ENCODE measurements at regions not wholly inside any gene's neighbourhood (a gene's known extent, or its start where the extent isn't known, plus 50 kb on each side); places are given as distances from the start of the nearest gene placed in this dataset.

GRCh38 chr2:239669181-239669898 is 268.5 kb upstream of the HDAC4 start:
- no peak for DNase-seq (ENCODE audit: low read depth in 2 of 2)

GRCh38 chr2:239668651-239669050 is 267.8 kb upstream of the HDAC4 start:
- no peaks in the 10 kb centered on the region for H3K27me3 ChIP-seq (ENCODE audit: control insufficient read depth, insufficient read depth, low read length)
- no peak for DNase-seq (ENCODE audit: low read depth in 2 of 2)
- no peaks in the 10 kb centered on the region for H3K36me3 ChIP-seq (ENCODE audit: control insufficient read depth, insufficient read depth, low read length)
- H3K79me2 ChIP-seq (ENCODE audit: control insufficient read depth, insufficient read depth, low read length): no peaks in the 10 kb centered on the region
- no peak overlapping the region for H3K27ac ChIP-seq (ENCODE audit: insufficient read depth, low read length)
- no peak overlapping the region for H3K9ac ChIP-seq (ENCODE audit: insufficient read depth, low read length)
- no peaks in the 10 kb centered on the region for H3K9me3 ChIP-seq (ENCODE audit: control insufficient read depth, insufficient read depth, low read depth, low read length)
- no peak overlapping the region for H2AFZ ChIP-seq (ENCODE audit: low read length)
- H3K4me2 ChIP-seq (ENCODE audit: extremely low read depth, insufficient read depth, low read length): no peak overlapping the region
- no peaks in the 10 kb centered on the region for H4K20me1 ChIP-seq (ENCODE audit: control insufficient read depth, extremely low read depth, insufficient read depth, low read length)
- H3K4me3 ChIP-seq (replicated peaks in 1 of 4; ENCODE audit: control extremely low read depth in 1 of 4, insufficient read depth in 1 of 4, low read depth in 3 of 4, low read length in 4 of 4): no peak overlapping the region
- no peaks in the 10 kb centered on the region for H3K4me1 ChIP-seq (ENCODE audit: control insufficient read depth, extremely low read depth, insufficient read depth, low read length)
- TF ChIP-seq EZH2 (IDR thresholded peaks at IDR 0.05; ENCODE audit: low read length, missing control alignments) (no peak), CTCF (conservative IDR thresholded peaks at IDR 0.05 in 1 of 2, IDR thresholded peaks at IDR 0.05 in 1 of 2; ENCODE audit: low read depth in 1 of 2, low read length in 2 of 2) (no peak)

More at GRCh38 chr2:239669181-239669898, 268.5 kb upstream of the HDAC4 start:
- Histone ChIP-seq H3K4me2 (ENCODE audit: extremely low read depth, insufficient read depth, low read length) (no peak overlapping the region), H2AFZ (ENCODE audit: low read length) (no peak overlapping the region), H3K27me3 (ENCODE audit: control insufficient read depth, insufficient read depth, low read length) (no peaks in the 10 kb centered on the region), H3K9ac (ENCODE audit: insufficient read depth, low read length) (no peak overlapping the region), H4K20me1 (ENCODE audit: control insufficient read depth, extremely low read depth, insufficient read depth, low read length) (no peaks in the 10 kb centered on the region), H3K27ac (ENCODE audit: insufficient read depth, low read length) (no peak overlapping the region), H3K79me2 (ENCODE audit: control insufficient read depth, insufficient read depth, low read length) (no peaks in the 10 kb centered on the region), H3K4me3 (replicated peaks in 1 of 4; ENCODE audit: control extremely low read depth in 1 of 4, insufficient read depth in 1 of 4, low read depth in 3 of 4, low read length in 4 of 4) (no peak overlapping the region), H3K36me3 (ENCODE audit: control insufficient read depth, insufficient read depth, low read length) (no peaks in the 10 kb centered on the region), H3K4me1 (ENCODE audit: control insufficient read depth, extremely low read depth, insufficient read depth, low read length) (no peaks in the 10 kb centered on the region), H3K9me3 (ENCODE audit: control insufficient read depth, insufficient read depth, low read depth, low read length) (no peaks in the 10 kb centered on the region)
- TF ChIP-seq CTCF (conservative IDR thresholded peaks at IDR 0.05 in 1 of 2, IDR thresholded peaks at IDR 0.05 in 1 of 2; ENCODE audit: low read depth in 1 of 2, low read length in 2 of 2) (no peak), EZH2 (IDR thresholded peaks at IDR 0.05; ENCODE audit: low read length, missing control alignments) (no peak)

- TF ChIP-seq CTCF (conservative IDR thresholded peaks at IDR 0.05 in 1 of 2, IDR thresholded peaks at IDR 0.05 in 1 of 2; ENCODE audit: low read depth in 1 of 2, low read length in 2 of 2) (no peak), EZH2 (IDR thresholded peaks at IDR 0.05; ENCODE audit: low read length, missing control alignments) (no peak)
- Histone ChIP-seq H4K20me1 (ENCODE audit: control insufficient read depth, extremely low read depth, insufficient read depth, low read length) (no peaks in the 10 kb centered on the region), H3K4me1 (ENCODE audit: control insufficient read depth, extremely low read depth, insufficient read depth, low read length) (no peaks in the 10 kb centered on the region), H3K27ac (ENCODE audit: insufficient read depth, low read length) (no peak overlapping the region), H3K4me2 (ENCODE audit: extremely low read depth, insufficient read depth, low read length) (no peak overlapping the region), H3K79me2 (ENCODE audit: control insufficient read depth, insufficient read depth, low read length) (no peaks in the 10 kb centered on the region), H2AFZ (ENCODE audit: low read length) (no peak overlapping the region), H3K4me3 (replicated peaks in 1 of 4; ENCODE audit: control extremely low read depth in 1 of 4, insufficient read depth in 1 of 4, low read depth in 3 of 4, low read length in 4 of 4) (no peak overlapping the region), H3K9ac (ENCODE audit: insufficient read depth, low read length) (no peak overlapping the region), H3K27me3 (ENCODE audit: control insufficient read depth, insufficient read depth, low read length) (no peaks in the 10 kb centered on the region), H3K9me3 (ENCODE audit: control insufficient read depth, insufficient read depth, low read depth, low read length) (no peaks in the 10 kb centered on the region), H3K36me3 (ENCODE audit: control insufficient read depth, insufficient read depth, low read length) (no peaks in the 10 kb centered on the region)
- DNase-seq (ENCODE audit: low read depth in 2 of 2): no peak
Observed at GRCh38 chr2:239668042-239668441, 267.2 kb upstream of the HDAC4 start.
